Osteocyte (in vitro differentiated cells): ENCODE measurements at regions not wholly inside any gene's neighbourhood (a gene's known extent, or its start where the extent isn't known, plus 50 kb on each side); places are given as distances from the start of the nearest gene placed in this dataset.

ENCODE experiments used
- DNase-seq: peaks from one replicate; pipeline ENCODE4 v3.0.0; 2021; ENCODE audit warnings: mixed read lengths; ENCODE audit not compliant: unreplicated experiment; ENCODE audit errors: extremely low spot score
- H3K27ac Mint-ChIP-seq: one replicate; pipeline ENCODE4 v1.8.0; 2021; ENCODE audit warnings: mild to moderate bottlenecking, mixed read lengths; ENCODE audit not compliant: unreplicated experiment
- H3K27me3 Mint-ChIP-seq: one replicate; pipeline ENCODE4 v1.8.0; 2021; ENCODE audit warnings: mixed read lengths; ENCODE audit not compliant: unreplicated experiment
- H3K36me3 Mint-ChIP-seq: one replicate; pipeline ENCODE4 v1.8.0; 2021; ENCODE audit warnings: mixed read lengths; ENCODE audit not compliant: unreplicated experiment
- H3K4me1 Mint-ChIP-seq: one replicate; pipeline ENCODE4 v1.8.0; 2021; ENCODE audit warnings: mixed read lengths; ENCODE audit not compliant: unreplicated experiment
- H3K4me3 Mint-ChIP-seq: one replicate; pipeline ENCODE4 v1.8.0; 2021; ENCODE audit warnings: mild to moderate bottlenecking, moderate library complexity, mixed read lengths; ENCODE audit not compliant: unreplicated experiment
- H3K9me3 Mint-ChIP-seq: one replicate; pipeline ENCODE4 v1.8.0; 2021; ENCODE audit warnings: mixed read lengths; ENCODE audit not compliant: unreplicated experiment
- CTCF ChIP-seq: fragments of 200-600 bp; sonication (generic); IDR thresholded peaks from 2 replicates; pipeline ENCODE4 v1.5.0; 2021; ENCODE audit warnings: antibody characterized with exemption, mild to moderate bottlenecking, moderate library complexity

DNA sequence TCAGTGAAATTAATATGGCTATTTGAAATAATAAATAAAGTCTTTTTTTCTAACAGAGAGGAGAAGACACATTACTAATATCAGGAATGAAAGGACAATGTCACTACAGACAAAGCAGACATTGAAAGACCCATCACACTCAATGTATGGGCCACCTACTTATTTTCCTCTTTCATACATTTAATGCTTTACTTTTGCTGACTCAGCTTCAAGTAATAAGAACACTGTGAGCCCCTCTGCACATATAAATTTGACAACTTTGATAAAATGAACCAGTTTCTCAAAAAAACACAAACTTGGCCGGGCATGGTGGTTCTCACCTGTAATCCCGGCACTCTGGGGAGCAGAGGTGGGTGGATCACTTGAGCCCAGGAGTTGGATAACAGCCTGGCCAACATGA lies 664.2 kb upstream of the COBL start:
- Mint-ChIP-seq H3K9me3 (peaks cover 16% of the 10 kb centered on the region), H3K27ac (no peak overlapping the region), H3K4me3 (no peak overlapping the region), H3K27me3 (no peaks in the 10 kb centered on the region), H3K4me1 (no peaks in the 10 kb centered on the region), H3K36me3 (no peaks in the 10 kb centered on the region)
- no peak for TF ChIP-seq CTCF
- DNase-seq: no peak

DNA sequence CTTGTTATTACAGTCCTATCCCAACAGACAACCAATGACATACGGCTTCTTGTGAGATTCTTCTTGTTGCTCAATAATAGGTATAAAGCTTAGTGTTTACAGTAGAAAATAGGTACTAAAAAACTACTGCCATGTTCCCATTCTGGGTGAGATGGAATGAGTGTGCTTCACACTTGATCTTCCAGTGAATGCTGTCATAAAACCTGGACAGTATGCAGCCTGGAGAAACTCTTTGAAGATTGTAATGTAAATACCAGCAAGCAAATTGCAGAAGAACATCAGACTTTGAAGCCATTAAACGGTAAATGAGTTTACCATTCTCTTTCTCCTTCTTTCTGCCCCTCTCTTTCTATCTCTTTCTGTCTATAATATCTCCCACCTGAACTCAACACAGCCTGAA lies 663.7 kb upstream of the COBL start:
- H3K27ac Mint-ChIP-seq: no peak overlapping the region
- no peaks in the 10 kb centered on the region for H3K36me3 Mint-ChIP-seq
- no peak for DNase-seq
- no peak for TF ChIP-seq CTCF
- H3K4me1 Mint-ChIP-seq: no peaks in the 10 kb centered on the region
- H3K9me3 Mint-ChIP-seq: peaks cover 15% of the 10 kb centered on the region
- H3K4me3 Mint-ChIP-seq: no peak overlapping the region
- no peaks in the 10 kb centered on the region for H3K27me3 Mint-ChIP-seq

GRCh38 chr7:51977913-51978312 lies 661.3 kb upstream of the COBL start:
- no peaks in the 10 kb centered on the region for H3K36me3 Mint-ChIP-seq
- no peak for DNase-seq
- H3K4me1 Mint-ChIP-seq: no peaks in the 10 kb centered on the region
- H3K4me3 Mint-ChIP-seq: no peak overlapping the region
- H3K27ac Mint-ChIP-seq: no peak overlapping the region
- no peaks in the 10 kb centered on the region for H3K27me3 Mint-ChIP-seq
- no peak for TF ChIP-seq CTCF
- peaks cover 9% of the 10 kb centered on the region for H3K9me3 Mint-ChIP-seq

GRCh38 chr7:51973939-51974338 lies 657.3 kb upstream of the COBL start:
- Mint-ChIP-seq H3K36me3 (no peaks in the 10 kb centered on the region), H3K9me3 (peaks cover 27% of the 10 kb centered on the region), H3K4me1 (no peaks in the 10 kb centered on the region), H3K27me3 (no peaks in the 10 kb centered on the region), H3K27ac (no peak overlapping the region), H3K4me3 (no peak overlapping the region)
- no peak for DNase-seq
- no peak for TF ChIP-seq CTCF

DNA sequence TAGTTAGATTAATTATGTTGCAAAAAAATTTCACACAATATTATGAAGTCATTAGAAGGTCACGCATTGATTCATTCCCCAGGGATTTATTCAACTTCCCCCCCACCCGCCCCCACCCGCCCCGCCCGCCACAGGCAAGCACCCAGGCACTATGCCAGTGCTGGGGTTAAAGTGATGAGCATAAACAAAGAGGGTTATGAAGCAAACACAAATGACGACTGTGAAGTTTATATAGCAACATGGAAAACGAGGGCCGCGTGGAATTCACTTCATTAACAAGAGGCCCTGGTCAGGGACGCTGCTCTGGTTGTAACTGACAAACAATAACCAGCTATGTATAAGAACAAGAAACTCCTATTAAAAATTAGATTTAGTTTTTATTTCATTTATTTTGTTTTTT lies 656.5 kb upstream of the COBL start:
- no peak for DNase-seq
- Mint-ChIP-seq H3K36me3 (no peaks in the 10 kb centered on the region), H3K4me1 (no peaks in the 10 kb centered on the region), H3K27me3 (no peaks in the 10 kb centered on the region), H3K27ac (no peak overlapping the region), H3K9me3 (peaks cover 32% of the 10 kb centered on the region), H3K4me3 (no peak overlapping the region)
- TF ChIP-seq CTCF: no peak
